ENCODE measurements at regions not wholly inside any gene's neighbourhood (a gene's known extent, or its start where the extent isn't known, plus 50 kb on each side); places are given as distances from the start of the nearest gene placed in this dataset.

GRCh38 chr7:152523916-152524315, 88.1 kb upstream of the KMT2C start:
- DNase-seq (no peak), ATAC-seq (ENCODE audit: low read depth) (no peak)
- Mint-ChIP-seq H3K4me1 (no peaks in the 10 kb centered on the region), H3K4me3 (no peak overlapping the region), H3K27ac (no peak overlapping the region), H3K9me3 (peaks cover 4% of the 10 kb centered on the region), H3K27me3 (peaks cover 11% of the 10 kb centered on the region), H3K36me3 (ENCODE audit: low read depth) (no peaks in the 10 kb centered on the region)
- CTCF ChIA-PET = no interaction called here
- intact Hi-C loops (cut with micrococcal nuclease) = no loop called here
- TF ChIP-seq, protein P1, sequence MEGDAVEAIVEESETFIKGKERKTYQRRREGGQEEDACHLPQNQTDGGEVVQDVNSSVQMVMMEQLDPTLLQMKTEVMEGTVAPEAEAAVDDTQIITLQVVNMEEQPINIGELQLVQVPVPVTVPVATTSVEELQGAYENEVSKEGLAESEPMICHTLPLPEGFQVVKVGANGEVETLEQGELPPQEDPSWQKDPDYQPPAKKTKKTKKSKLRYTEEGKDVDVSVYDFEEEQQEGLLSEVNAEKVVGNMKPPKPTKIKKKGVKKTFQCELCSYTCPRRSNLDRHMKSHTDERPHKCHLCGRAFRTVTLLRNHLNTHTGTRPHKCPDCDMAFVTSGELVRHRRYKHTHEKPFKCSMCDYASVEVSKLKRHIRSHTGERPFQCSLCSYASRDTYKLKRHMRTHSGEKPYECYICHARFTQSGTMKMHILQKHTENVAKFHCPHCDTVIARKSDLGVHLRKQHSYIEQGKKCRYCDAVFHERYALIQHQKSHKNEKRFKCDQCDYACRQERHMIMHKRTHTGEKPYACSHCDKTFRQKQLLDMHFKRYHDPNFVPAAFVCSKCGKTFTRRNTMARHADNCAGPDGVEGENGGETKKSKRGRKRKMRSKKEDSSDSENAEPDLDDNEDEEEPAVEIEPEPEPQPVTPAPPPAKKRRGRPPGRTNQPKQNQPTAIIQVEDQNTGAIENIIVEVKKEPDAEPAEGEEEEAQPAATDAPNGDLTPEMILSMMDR (IDR thresholded peaks at IDR 0.05) = no peak
- POLR2A ChIA-PET = no interaction called here

GRCh38 chr7:152522571-152523067, 86.8 kb upstream of the KMT2C start:
- DNase-seq (no peak), ATAC-seq (ENCODE audit: low read depth) (no peak)
- Mint-ChIP-seq H3K4me1 (no peaks in the 10 kb centered on the region), H3K27ac (no peak overlapping the region), H3K4me3 (no peak overlapping the region), H3K9me3 (peaks cover 4% of the 10 kb centered on the region), H3K36me3 (ENCODE audit: low read depth) (no peaks in the 10 kb centered on the region), H3K27me3 (peaks cover 11% of the 10 kb centered on the region)
- CTCF ChIA-PET = no interaction called here
- intact Hi-C loops (cut with micrococcal nuclease) = no loop called here
- TF ChIP-seq, protein P1 (IDR thresholded peaks at IDR 0.05) = no peak
- POLR2A ChIA-PET = no interaction called here

GRCh38 chr7:152521420-152522337, 85.9 kb upstream of the KMT2C start:
- CTCF ChIA-PET = no interaction called here
- no peak overlapping the region for H3K4me3 Mint-ChIP-seq

DNA sequence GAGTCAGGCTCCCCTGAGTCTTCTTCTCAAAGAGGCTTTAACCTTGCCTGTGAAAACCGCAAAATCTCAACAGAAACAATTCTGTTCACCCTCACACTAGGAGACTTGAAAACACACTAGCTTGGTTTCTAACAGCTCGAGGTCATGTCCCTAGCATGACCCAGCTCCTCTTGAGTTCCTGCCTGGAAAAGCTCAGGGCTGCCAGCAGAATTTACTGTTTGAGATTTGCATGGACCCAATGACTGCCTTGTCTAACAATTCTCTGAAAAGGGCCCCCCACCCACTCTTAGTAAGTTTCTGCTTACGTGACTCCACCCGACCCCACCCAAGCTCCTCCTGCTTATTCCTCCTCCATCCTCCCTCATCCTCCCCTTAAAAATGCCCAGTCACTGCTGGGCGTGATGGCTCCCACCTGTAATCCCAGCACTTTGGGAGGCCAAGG, 85.1 kb upstream of the KMT2C start:
- Mint-ChIP-seq H3K27me3 (peaks cover 11% of the 10 kb centered on the region), H3K36me3 (ENCODE audit: low read depth) (no peaks in the 10 kb centered on the region), H3K4me1 (no peaks in the 10 kb centered on the region), H3K4me3 (no peak overlapping the region), H3K27ac (no peak overlapping the region), H3K9me3 (peaks cover 4% of the 10 kb centered on the region)
- intact Hi-C loops (cut with micrococcal nuclease) = no loop called here
- TF ChIP-seq, protein P1 (IDR thresholded peaks at IDR 0.05) = no peak
- ChIA-PET POLR2A (no interaction called here), CTCF (no interaction called here)
- DNase-seq (no peak), ATAC-seq (ENCODE audit: low read depth) (no peak)

More at GRCh38 chr7:152521420-152522337, 85.9 kb upstream of the KMT2C start:
- no peaks in the 10 kb centered on the region for H3K36me3 Mint-ChIP-seq (ENCODE audit: low read depth)
- intact Hi-C loops (cut with micrococcal nuclease) = no loop called here
- no peak overlapping the region for H3K27ac Mint-ChIP-seq
- no peak for ATAC-seq (ENCODE audit: low read depth)
- H3K9me3 Mint-ChIP-seq = peaks cover 4% of the 10 kb centered on the region
- TF ChIP-seq, protein P1 (IDR thresholded peaks at IDR 0.05) = no peak
- POLR2A ChIA-PET = no interaction called here
- H3K27me3 Mint-ChIP-seq = peaks cover 11% of the 10 kb centered on the region
- no peak for DNase-seq
- no peaks in the 10 kb centered on the region for H3K4me1 Mint-ChIP-seq

DNA sequence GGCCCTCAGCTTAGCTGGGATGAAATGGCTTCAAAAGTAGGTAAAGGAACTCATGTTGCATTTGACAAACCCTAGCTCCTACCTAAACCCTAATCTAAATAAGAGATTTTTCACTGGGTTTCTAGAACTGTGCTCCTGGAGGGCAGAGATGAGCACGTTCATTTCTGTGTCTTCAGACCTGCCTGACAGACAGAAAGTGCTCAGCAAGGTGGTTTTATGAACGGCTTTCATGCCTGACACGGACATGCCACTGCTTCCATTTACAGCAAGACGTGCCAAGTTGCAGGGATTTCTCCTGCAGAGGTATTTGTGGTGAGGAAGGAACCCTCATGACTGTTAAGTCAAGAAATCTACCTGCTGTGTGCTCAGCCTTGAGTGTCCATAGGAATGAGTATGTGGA, 83.5 kb upstream of the KMT2C start:
- no peak for DNase-seq
- Mint-ChIP-seq H3K27me3 (peaks cover 11% of the 10 kb centered on the region), H3K4me3 (no peak overlapping the region), H3K27ac (no peak overlapping the region), H3K36me3 (ENCODE audit: low read depth) (no peaks in the 10 kb centered on the region), H3K4me1 (no peaks in the 10 kb centered on the region), H3K9me3 (peaks cover 4% of the 10 kb centered on the region)
- intact Hi-C loops (cut with micrococcal nuclease) = no loop called here
- ChIA-PET POLR2A (no interaction called here), CTCF (no interaction called here)
- ATAC-seq (ENCODE audit: low read depth) = no peak
- TF ChIP-seq, protein P1 (IDR thresholded peaks at IDR 0.05) = no peak

All from activated B cell treated with CpG ODN at 0.5 μM for 24 hours (primary cell).